ENCODE measurements at regions not wholly inside any gene's neighbourhood (a gene's known extent, or its start where the extent isn't known, plus 50 kb on each side); places are given as distances from the start of the nearest gene placed in this dataset.

GRCh38 chr3:56861511-56861910 is 59.8 kb upstream of the ARHGEF3 start:
- DNase-seq = no peak

DNA sequence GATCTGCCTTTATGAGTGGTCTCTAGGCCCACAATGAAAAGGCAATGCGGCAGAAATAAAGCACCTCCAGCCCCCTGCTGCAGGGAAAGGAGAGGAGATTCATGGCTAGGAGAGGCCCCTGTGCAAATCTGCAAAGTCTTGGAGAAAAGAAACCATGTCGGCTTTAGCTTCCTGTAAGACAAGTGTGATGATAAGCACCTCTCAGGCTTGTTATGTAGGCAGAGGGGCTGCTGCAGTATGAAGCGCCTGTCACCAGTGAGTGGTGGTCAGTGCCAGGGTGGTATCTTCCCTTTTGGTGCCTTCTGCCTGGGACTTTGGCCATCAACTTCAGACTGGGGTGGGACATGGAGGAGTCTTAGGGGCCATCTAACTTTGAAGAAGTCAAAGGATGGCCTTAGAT is 59.2 kb upstream of the ARHGEF3 start:
- DNase-seq = no peak

GRCh38 chr3:56860351-56860750 is 58.6 kb upstream of the ARHGEF3 start:
- no peak for DNase-seq

DNA sequence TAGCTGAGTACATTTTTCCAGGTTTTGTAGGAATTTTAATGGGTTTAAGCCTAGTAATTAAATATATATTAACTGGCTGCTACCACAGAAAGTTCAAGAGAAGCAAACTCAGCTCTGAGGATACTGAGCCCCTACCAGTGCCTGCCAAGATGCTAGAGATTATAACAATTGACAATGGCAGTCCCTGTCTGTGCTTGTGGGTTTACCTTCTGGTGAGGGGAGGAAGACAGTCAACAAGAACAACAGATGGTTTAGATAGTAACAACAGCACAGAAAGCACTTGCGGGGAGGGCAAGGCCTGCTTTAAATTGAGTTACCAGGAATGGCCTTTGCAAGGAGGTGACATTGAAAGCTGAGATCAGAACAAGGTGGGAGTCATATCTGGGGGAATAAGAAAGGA is 56.6 kb upstream of the ARHGEF3 start:
- DNase-seq = no peak

DNA sequence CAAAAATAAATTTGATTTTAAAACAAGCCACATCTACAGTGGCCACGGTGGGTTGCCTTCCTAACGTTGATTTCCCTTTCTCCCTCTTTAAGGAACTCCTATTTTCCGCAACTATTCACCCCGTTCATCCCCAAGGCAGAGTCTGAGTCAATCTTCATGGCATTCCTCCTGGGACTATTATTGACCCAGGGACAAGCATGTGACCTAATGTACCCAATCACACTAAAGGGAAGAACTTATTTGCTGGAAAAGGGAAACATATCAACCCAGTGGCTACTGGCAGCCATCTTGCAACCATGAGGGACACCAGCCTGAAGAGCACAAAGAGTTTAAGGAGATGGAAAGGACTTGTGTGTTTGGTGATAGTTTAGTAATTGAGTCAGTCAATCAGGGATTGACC is 55.4 kb upstream of the ARHGEF3 start:
- DNase-seq = no peak

DNA sequence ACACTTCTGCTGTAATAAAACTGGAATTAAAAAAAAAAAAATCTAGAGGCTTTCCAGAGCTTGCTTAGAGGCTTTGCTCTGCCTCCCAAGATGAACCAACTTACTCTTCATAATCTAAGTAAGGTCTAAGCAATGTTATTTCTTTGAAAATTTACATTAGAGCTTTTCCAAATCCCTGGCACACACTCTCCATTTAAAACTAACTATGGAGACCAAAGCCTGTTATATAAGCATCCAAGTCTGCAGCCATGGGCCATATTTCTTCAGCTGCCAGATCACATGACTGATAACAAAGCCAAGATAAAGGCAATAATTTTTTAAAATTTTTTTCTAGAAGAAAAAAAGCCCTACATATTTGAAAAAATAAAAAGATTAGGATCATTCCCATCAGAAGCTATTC is 55.0 kb upstream of the ARHGEF3 start:
- no peak for DNase-seq

DNA sequence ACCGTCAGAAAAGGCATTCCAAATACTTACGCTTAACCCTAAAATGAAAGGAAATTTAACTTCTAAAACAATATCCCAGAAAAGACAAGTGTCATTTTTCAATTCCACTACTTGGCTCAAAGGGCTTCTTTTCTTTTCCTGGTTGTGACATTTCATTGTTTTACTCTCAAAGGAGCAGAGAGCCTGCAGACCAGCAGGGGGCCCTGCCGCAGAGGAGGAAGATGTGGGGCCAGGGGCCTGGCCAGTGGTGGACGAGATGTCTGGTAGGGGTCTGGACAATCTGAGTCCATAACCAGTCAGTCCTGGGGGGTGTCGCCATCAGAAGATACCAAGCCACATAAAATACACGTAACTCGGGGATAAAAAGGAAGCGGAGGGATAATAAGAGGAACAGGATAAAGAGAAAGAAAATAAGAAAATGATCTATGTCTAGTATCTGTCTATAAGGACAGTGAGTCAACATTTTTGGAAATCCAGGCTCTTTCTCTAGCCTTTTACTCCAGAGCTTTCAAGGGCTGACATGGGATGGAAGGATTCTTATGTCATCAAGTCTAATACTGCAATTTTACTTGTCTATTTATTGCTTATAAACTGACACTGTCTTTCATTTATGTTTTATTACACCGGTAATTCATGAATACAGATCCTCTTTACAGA is 54.2 kb upstream of the ARHGEF3 start:
- no peak for DNase-seq

DNA sequence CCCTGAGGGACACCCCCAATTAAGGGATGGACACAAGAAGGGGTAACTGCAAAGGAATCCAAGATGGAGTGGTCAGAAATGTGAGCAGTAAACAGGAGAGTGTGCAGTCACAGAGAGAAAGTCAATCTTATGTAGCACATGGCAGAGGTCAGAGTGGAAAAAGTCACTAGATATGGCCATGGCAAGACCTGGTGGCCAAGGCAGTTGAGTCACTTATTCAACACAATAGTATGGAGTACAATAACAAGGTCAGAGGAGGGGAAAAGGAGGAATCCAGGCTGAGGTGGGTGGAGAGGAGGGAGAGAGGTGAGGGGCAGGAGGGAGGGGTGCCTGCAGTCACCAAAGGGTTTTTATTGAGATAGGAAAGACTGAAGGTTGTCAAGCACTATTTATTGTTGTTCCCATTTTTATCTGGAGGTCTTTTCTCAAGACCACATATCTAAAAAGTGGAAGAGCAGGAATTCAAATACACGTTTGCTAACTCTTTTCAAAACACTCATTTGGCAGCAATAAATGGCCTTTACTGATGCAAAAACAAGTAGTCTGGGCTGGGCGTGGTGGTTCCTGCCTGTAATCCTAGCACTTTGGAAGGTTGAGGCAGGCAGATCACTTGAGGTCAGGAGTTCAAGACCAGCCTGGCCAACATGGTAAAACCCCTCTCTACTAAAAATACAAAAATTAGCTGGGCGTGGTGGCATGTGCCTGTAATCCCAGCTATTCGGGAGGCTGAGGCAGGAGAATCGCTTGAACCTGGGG is 53.3 kb upstream of the ARHGEF3 start:
- no peak for DNase-seq

GRCh38 chr3:56851966-56852884 is 50.5 kb upstream of the ARHGEF3 start:
- DNase-seq = no peak
